IPS-NIHi7 (cell line): ENCODE measurements at regions not wholly inside any gene's neighbourhood (a gene's known extent, or its start where the extent isn't known, plus 50 kb on each side); places are given as distances from the start of the nearest gene placed in this dataset.
"Not testable (repeated sequence)": the region's sequence is repeated elsewhere in the genome, so short reads cannot be mapped to it uniquely, and the experiment has no call there.

Source experiments
- DNase-seq: peaks from one replicate; pipeline ENCODE4 v3.0.0; 2012; ENCODE audit warnings: mixed read lengths; ENCODE audit errors: extremely low spot score

DNA sequence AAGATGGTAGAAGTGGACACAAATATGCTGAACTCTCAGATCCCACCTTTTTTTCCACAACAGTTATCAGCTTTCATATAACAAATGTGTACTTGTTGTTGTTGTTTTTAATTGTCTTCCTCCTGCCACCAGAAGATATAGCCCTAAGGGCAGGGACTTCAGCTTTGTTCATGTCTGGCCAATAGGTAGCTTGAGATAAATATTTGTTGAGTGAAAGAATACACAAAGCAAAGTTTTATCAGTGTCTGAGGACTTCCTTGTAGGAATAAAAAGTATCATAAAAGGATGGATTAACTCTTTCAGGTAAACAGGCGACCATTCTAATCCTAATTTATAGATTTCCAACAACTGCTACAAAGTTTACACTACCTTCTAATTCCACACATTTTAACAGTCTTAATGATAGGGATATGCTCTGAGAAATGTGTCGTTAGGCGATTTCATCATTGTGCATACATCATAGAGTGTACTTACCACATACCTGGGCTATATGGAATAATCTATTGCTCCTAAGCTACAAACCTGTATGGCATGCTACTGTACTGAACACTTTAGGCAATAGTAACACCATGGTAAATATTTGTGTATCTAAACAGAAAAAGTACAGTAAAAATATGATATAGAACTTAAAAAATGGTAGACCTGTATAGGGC is 186.1 kb downstream of the ATOH1 start:
- DNase-seq, result no peak

DNA sequence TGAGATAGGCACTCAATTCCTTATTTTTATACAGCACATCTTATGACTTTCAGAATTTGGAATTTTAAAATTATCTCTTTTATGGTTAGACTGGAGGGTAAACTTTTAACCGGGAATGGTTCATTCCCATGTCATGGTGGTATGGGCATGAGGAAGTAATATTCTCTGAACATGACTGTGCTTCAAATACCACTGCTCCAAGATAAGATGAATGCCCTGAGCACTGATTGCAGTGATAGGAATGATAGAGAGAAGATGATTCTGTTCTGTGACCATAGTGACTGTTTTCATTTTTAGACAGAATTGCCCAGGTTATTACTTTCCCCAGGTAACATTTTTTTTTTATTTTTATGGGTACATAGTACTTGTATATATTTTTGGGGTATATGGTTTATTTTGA is 187.4 kb downstream of the ATOH1 start:
- no peak for DNase-seq

DNA sequence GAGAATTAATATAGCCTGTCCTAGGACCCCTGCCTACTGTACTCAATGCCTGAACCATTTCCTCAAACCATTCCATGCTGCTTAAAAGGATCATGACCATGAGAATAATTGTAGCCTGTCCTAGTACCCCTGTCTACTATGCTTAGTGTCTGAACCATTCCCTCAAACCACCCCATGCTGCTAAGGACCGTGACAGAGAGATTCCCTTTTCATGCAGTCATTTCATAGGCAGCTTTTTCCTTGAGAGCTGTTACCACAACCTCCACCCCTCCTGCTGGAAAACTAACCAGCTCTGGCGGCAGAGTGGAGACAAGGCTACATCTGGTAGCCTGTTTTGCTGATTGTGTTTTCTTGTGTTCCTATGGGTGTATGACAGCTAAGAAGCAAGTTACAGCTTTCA is 174.9 kb upstream of the SMARCAD1 start:
- DNase-seq, result peak; percentile 53

DNA sequence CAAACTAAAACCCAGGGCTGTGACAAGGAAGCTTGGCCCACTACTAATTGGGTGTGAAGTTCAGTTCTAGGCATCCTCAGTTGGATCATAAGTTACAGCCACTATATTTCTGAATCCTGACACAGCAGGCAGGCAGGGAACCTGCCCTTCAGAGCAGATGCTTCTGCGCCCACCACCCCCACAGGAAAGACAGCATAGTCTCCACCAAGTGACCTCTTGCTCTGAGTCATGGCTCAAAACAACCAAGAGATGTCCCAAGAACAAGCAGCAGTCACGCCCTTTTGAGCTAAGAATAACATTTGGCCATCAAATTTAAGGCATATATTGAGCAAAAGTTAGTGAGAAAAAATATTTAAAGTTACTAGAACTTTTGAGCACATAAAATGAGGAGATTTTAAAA is 170.7 kb upstream of the SMARCAD1 start:
- DNase-seq, result peak; percentile 48

DNA sequence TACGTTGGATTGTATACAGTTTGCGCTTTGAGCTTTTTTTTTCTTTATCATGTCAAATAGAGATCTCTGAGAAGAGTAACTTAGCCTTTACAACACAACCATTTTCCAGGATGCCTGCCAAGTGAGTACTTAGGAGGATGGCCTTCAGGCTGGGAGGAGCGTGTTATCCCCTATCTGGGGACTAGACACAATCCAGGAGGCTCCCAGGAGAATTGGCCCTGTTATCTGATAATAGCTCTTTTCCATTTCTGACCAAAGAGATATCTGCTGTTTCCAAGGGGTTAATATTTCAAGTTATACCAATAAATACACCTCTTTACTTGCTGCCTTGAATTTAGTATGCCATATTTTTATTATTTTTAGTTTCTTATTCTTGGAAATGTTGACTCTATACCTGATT is 169.5 kb upstream of the SMARCAD1 start:
- no peak for DNase-seq

DNA sequence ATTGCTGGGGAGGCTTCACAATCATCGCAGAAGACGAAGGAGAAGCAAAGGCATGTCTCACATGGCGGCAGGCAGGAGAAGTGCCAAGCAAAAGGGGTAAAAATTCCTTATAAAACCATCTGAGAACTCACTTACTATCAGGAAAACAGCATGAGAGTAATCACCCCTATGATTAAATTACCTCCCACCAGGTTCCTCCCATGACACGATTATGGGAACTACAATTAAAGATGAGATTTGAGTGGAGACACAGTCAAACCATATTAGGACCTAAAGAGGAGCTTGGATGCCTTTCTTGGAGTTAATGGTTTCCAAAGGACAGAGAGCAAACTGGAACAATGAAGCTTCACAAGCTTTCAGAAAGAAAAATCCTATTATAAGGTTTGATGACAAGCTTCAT is 168.4 kb upstream of the SMARCAD1 start:
- DNase-seq, result no peak

DNA sequence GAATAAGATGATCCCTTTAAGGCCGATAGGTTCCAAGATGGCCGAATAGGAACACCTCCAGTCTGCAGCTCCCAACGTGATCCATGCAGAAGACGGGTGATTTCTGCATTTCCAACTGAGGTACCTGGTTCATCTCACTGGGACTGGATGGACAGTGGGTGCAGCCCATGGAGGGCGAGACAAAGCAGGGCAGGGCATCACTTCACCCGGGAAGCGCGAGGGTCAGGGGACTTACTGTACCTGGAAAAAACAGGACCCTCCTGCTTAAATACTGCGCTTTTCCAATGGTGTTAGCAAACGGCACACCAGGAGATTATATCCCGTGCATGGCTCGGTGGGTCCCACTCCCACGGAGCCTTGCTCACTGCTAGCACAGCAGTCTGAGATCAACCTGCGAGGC is 163.2 kb upstream of the SMARCAD1 start:
- not testable (repeated sequence) for DNase-seq

DNA sequence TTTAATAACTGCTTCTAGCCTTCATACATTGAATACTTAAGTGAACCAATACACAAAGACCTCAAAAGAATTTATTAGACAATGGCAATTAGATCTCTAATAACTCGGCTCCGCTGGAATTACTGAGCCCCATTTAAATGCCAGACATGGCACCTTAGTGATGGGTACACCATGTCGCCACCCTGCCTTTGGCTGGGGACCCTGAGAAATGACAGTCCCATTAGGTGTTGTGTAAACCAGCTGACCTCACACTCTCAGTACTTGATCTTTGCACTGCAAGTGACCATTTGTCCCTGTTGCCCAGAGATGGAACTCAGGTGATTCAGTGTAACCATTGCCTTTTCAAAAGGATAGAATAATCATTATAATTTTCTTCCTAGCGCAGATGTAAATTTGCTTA is 144.6 kb upstream of the SMARCAD1 start:
- DNase-seq, result no peak

DNA sequence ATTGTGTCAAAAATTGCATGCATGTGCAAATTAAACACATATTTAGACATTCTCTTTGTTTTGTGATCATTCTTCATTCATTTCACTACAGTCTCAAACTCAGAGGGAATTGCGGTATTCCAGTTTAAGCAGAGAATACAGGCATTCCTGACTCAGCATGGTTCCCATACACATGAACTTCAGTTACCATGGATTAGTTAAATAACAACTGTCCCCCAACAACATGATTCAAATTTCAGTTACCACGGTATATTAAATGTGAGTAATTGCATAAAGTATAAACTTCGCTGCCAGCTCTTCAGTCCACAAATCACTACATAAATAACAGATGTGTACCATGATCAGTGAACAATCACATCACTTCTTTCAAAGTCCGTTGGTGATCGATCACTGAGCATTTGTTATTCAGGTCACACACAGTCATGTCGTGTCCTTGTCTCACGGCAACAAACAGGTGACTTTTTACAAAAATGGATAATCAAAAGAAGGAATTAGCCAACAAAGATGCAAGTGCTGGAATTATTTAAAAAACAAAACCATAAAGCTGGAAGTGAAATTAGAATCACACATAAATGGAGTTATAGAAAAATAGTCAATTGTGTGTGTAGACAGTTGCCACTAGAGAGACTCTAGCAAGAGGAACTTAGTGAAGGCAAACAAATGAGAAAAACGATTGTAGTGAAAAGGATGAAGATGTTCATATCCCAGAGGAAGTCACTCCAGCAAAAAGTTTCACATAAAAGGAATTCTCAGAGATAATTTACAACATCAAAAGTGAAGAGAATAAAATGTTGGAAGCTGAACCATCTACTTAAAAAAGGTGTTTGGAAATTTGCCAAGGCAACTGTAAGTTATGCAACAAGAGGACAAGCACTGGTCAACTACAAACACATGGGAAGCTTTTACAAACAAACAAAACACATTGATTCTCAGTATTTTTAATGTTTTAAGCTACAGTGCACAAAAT is 138.6 kb upstream of the SMARCAD1 start:
- no peak for DNase-seq

DNA sequence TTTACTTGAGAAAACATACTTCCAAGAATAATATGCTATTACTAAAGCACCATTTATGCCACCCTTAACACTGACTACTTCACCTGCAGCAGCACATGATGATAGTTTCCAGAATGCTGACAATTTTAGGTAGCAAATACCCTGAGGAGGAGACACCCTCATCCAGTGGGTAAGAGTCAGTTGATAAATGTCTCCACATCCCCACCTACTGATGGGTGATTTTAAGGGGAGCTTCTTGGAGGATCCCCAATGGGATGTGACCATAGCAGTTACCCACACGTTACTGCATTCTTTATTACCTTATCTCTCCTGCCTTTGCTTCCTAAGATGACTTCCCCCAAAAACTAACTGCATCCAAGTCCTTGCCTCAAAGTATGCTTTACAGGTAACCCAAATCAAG is 131.2 kb upstream of the SMARCAD1 start:
- peak; percentile 23 for DNase-seq

DNA sequence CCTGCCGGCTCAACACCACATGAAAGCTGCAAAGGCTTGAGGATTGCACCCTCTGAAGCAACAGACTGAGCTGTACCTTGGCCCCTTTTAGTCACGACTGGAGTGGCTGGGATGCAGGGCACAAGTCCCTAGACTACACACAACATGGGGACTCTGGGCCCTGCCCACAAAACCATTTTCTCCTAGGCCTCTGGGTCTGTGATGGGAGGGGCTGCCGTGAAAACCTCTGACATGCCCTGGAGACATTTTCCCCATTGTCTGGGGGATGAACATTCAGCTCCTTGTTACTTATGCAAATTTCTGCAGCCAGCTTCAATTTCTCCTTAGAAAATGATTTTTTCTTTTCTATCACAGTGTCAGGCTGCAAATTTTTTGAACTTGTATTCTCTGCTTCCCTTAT is 123.5 kb upstream of the SMARCAD1 start:
- no peak for DNase-seq

DNA sequence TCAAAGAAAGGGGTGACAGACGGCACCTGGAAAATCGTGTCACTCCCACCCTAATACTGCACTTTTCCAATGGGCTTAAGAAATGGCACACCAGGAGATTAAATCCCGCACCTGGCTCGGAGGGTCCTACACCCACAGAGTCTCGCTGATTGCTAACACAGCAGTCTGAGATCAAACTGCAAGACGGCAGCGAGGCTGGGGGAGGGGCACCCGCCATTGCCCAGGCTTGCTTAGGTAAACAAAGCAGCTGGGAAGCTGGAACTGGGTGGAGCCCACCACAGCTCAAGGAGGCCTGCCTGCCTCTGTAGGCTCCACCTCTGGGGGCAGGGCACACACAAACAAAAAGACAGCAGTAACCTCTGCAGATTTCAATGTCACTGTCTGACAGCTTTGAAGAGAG is 108.5 kb upstream of the SMARCAD1 start:
- DNase-seq, result not testable (repeated sequence)

DNA sequence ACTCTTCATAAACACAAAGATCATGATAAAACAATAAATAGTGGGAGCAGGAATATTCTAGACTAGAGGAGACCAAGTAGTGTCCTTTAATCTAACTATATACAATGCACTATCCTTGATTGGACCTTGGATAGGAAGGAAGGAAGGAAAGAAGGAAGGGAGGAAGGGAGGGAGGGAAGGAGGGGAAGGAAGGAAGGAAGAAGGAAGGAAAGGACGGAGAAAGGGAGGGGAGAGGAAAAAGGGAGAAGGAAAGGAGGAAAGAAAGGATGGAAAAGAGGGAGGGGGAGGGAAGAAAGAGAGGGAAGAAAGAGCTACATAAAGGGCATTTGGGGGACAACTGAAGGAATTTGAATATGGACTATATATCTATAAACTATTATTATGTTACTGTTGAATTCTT is 95.0 kb upstream of the SMARCAD1 start:
- no peak for DNase-seq

DNA sequence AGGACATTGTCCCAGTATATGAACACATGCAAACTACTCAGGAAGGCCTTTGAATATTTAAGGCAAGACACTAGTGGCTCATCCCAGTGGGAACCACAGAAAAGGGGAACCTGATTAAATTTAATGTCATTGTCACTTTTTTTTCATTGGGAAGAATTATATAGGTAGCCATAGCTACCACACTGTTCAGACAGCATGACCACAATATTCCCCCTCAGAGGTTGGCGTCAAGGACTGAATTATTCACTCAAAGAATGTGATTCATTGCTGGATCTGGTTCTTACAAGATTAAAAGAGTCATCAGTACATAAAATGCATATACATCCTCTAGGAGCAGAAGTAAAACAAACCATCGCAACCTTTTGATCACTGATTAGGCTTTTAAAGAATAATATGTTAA is 92.0 kb upstream of the SMARCAD1 start:
- DNase-seq, result no peak

DNA sequence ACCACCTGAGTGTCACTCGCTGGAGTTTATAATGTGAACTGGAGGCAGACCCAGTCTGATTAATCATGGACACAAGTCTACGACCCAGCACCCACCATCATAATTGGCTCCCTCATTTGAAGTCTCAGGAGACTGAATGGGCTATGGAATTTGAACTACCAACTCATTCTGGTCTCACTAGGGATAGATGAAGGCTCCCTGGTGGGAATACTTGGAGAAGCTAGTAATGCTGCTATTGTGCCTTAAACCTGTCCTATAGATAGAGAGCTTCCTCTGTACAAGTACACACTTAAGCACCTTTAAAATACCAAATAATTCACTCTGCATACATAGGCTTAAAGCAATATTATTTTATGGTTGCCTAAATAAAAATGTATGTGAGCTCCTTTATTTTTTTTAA is 90.8 kb upstream of the SMARCAD1 start:
- no peak for DNase-seq

DNA sequence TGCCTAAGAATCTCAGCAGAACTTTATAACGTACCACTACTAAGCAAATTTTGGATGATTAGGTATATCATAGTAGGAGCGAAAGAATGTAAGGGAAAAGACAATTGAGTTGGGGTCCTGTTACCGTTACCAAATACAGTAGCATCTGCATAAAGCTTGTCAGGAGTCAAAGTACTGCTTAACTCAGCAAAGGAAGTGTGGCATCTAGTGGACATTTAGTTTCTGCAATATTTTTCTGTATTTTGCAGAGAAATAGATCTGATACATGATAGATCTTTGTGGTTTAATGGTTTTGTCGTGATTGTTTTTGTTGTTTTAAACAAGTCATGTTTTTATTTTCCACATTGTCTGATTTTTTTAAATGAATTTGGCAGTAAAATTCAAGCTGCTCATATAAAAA is 81.0 kb upstream of the SMARCAD1 start:
- peak; percentile 21 for DNase-seq

DNA sequence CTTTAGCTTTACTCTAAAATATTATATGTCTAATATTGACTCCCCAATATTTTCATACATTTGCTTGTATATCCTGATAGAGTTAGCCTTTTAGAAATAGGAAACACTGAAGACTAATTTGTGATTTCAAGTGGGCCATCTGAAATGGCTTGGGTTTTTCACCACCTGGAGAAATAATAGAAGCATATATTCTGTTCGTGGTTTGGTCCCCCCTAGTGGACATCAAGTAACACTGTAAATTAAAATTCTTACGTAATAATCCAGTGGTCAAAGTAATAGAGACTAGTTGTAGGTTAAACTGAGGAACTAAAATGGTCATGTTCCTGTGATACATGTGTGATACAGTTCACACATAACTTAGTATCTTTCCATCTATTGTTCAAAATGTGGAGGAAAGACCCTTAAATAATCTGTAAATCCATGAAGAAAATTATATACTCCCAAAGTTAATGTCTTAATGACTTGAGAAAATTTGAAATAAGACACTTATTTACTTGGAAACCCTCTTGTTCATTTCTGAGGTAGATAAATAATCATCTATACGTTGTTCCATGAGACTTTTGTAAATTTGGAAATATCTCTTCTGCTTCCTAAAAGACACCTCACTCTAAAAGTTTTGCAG is 79.8 kb upstream of the SMARCAD1 start:
- DNase-seq, result peak; percentile 28

DNA sequence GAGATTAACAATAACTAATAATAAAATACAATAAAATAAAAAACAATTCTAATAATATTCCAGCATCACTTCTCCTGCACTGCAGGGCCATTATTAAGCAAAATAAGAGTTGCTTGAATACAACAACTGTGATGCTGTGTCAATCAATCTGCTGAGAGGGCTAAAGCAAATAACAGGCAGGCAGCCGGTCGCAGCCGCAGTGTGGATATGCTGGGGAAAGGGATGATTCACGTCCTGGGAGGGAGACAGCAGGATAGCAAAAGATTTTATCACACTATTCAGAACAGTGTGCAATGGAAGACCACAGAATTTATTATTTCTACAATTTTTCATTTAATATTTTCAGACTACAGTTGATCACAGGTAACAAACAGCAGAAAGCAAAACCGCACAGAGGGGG is 76.5 kb upstream of the SMARCAD1 start:
- no peak for DNase-seq

DNA sequence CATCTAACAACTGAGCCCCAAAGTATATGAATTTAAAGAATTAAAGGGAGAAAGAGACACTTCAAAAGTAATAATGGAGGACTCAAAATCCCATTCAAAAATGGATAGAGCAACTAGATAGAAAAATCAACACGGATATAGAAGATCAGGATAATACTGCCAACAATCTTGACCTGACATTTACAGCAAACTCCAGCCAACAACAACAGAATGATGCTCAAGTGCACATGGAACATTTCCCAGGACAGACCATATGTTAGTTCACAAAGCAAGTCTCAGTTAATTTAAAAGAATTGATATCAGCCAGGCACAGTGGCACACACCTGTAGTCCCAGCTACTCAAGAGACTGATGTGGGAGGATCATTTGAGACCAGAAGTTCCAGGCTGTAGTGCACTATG is 72.0 kb upstream of the SMARCAD1 start:
- no peak for DNase-seq

DNA sequence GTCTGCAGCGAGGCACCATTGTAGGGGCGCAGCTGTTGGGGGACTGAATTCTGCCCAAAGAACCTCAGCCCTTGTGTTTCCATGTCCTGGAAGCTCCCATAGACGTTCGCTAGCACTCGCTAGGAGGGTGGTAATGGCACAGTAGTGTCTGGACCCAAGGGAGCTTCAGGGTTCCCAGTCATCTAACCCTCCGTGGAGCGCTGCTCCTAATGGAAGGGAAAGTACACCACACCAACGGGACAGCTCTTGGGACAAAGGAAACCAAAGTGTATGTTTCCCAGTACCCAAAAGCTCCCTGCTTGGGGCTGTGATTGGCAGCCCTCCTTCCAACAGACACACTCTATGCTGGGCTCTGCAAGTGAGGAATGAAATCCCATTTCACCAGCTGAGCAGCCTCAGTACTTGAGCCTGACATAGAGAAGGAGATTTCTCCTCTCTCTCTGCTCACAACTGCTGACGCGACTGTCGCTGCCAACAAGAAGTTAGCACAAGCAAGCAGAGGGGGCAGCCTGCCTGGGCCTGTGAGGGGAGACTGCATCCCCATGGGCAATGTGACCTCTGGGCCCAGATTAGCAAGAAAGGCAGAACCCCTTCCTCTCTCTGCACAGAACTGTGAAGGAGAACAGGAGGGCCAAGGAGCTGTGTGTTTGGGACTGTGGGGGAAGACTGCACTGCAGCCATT is 67.6 kb upstream of the SMARCAD1 start:
- DNase-seq, result no peak

DNA sequence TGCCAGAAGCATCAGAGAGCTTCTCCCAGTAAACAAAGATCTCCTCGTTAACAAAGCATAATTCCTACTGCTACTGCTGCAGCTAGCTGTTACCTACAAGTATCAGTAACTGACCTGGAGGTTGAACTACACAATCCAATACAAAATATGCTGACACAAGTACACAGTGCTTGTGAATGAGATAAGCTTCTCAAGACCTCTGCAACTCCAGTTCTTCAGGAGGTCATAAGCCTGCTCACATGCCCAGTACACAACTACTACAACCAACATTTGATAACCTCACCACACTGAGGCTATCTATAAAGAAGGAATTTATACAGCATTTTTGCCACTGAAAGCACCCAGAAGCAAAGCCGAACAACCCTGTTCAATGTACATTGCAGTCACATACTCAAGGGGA is 66.7 kb upstream of the SMARCAD1 start:
- no peak for DNase-seq

DNA sequence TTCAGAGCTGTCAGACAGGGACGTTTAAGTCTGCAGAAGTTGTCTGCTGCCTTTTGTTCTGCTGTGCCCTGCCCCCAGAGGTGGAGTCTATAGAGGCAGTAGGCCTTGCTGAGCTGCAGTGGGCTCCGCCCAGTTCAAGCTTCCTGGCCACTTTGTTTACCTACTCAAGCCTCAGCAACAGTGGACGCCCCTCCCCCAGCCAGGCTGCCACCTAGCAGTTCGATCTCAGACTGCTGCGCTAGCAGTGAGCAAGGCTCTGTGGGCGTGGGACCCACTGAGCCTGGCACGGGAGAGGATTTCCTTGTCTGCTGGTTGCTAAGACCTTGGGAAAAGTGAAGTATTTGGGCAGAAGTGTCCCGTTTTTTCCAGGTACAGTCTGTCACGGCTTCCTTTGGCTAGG is 59.6 kb upstream of the SMARCAD1 start:
- not testable (repeated sequence) for DNase-seq
